GM13977 (cell line): ENCODE measurements at regions not wholly inside any gene's neighbourhood (a gene's known extent, or its start where the extent isn't known, plus 50 kb on each side); places are given as distances from the start of the nearest gene placed in this dataset.

Experiments
- DNase-seq: peaks from one replicate; pipeline ENCODE4 v3.0.0; 2012; ENCODE audit warnings: low spot score
- CTCF ChIP-seq: IDR thresholded peaks from 2 replicates; pipeline ENCODE4 v1.5.1; 2012; ENCODE audit warnings: mild to moderate bottlenecking, control low read depth; ENCODE audit not compliant: insufficient read depth; ENCODE audit errors: extremely low read depth, missing control alignments
- in situ Hi-C: fragments of 300-500 bp; cut with MboI; formaldehyde crosslinking; loops from one replicate; pipeline ENCODE4 v1.12.0; 2022; ENCODE audit warnings: low sequenced_read_pairs, low pct_unique_long_range_greater_than_20kb, mixed read lengths, inconsistent platforms; ENCODE audit not compliant: unreplicated experiment

- no peak for TF ChIP-seq CTCF
- no peak for DNase-seq
- in situ Hi-C loops: no loop called here
These were observed 392.1 kb upstream of the DAB2 start for GRCh38 chr5:39816866-39817265.

- no peak for DNase-seq
- in situ Hi-C loops: no loop called here
- TF ChIP-seq CTCF: no peak
These were observed 391.5 kb upstream of the DAB2 start for GRCh38 chr5:39816156-39816845.

GRCh38 chr5:39815711-39816110 is 390.9 kb upstream of the DAB2 start:
- no peak for TF ChIP-seq CTCF
- DNase-seq: no peak
- in situ Hi-C loops: no loop called here

GRCh38 chr5:39811381-39811780 is 386.6 kb upstream of the DAB2 start:
- DNase-seq: no peak
- no peak for TF ChIP-seq CTCF
- in situ Hi-C loops: no loop called here

- DNase-seq: no peak
- TF ChIP-seq CTCF: no peak
- in situ Hi-C loops: no loop called here
These were observed 383.9 kb upstream of the DAB2 start for GRCh38 chr5:39808656-39809055.

- no peak for TF ChIP-seq CTCF
- DNase-seq: no peak
- in situ Hi-C loops: no loop called here
These were observed 376.5 kb upstream of the DAB2 start for GRCh38 chr5:39801306-39801705.

- no peak for TF ChIP-seq CTCF
- in situ Hi-C loops: no loop called here
- no peak for DNase-seq
These were observed 375.3 kb upstream of the DAB2 start for GRCh38 chr5:39800042-39800601.
